ENCODE measurements at regions not wholly inside any gene's neighbourhood (a gene's known extent, or its start where the extent isn't known, plus 50 kb on each side); places are given as distances from the start of the nearest gene placed in this dataset.
A peak's percentile ranks its signal among the peaks of the same experiment; 100 is the strongest.

GRCh38 chr4:31538877-31539276 is 818.7 kb downstream of the PCDH7 start:
- Mint-ChIP-seq H3K9me3 (peaks cover 5 to 9% of the 10 kb centered on the region in 2 experiments; a peak in 3 of 5 replicates), H3K4me3 (no peak overlapping the region), H3K27me3 (ENCODE audit: low read depth) (no peaks in the 10 kb centered on the region), H3K36me3 (ENCODE audit: insufficient read depth in 1 of 3, low read depth in 3 of 3) (peaks cover 0 to 4% (median 3%) of the 10 kb centered on the region in 3 experiments; a peak in 2 of 7 replicates), H3K27ac (peak overlapping the region in 1 of 3 experiments; percentile 91; a peak in 2 of 7 replicates), H3K4me1 (peaks cover 9% of the 10 kb centered on the region in 2 experiments; a peak in 3 of 4 replicates)
- Histone ChIP-seq H2BK12ac (ENCODE audit: insufficient read length, low read depth, low read length) (no peak overlapping the region), H2BK120ac (ENCODE audit: low read depth, low read length, poor library complexity, severe bottlenecking) (no peak overlapping the region), H3K9ac (ENCODE audit: extremely low read depth, insufficient read length, low read length) (no peak overlapping the region), H3K23me2 (ENCODE audit: insufficient read length, low read depth, low read length, poor library complexity, severe bottlenecking) (no peaks in the 10 kb centered on the region), H3K14ac (ENCODE audit: insufficient read depth, low read length) (no peak overlapping the region), H3K9me3 (ENCODE audit: control insufficient read depth, low read depth, low read length) (no peaks in the 10 kb centered on the region), H3K27me3 (ENCODE audit: insufficient read depth, low read length) (no peaks in the 10 kb centered on the region), H4K91ac (ENCODE audit: insufficient read length, low read depth, low read length) (no peak overlapping the region), H3K4me2 (ENCODE audit: insufficient read depth, insufficient read length, low read length) (no peak overlapping the region), H2AFZ (ENCODE audit: low read length) (no peak overlapping the region), H4K20me1 (ENCODE audit: control insufficient read depth, insufficient read depth, insufficient read length) (no peaks in the 10 kb centered on the region), H3K27ac (ENCODE audit: insufficient read length, low read depth, low read length) (no peak overlapping the region), H3K4me1 (ENCODE audit: insufficient read depth, low read length) (peaks cover 3% of the 10 kb centered on the region; the same call in 1 of the 2 replicates), H2BK5ac (ENCODE audit: insufficient read length, low read length) (no peak overlapping the region), H3K79me2 (ENCODE audit: insufficient read depth, low read length) (no peaks in the 10 kb centered on the region), H2BK20ac (ENCODE audit: low read depth, low read length, poor library complexity, severe bottlenecking) (no peak overlapping the region), H3K79me1 (ENCODE audit: insufficient read depth, low read depth, low read length, poor library complexity, severe bottlenecking) (no peaks in the 10 kb centered on the region), H2AK5ac (ENCODE audit: insufficient read length, low read length) (no peak overlapping the region), H2BK15ac (ENCODE audit: low read depth, low read length) (no peak overlapping the region), H4K5ac (ENCODE audit: insufficient read length, low read depth, low read length) (no peak overlapping the region), H3K56ac (ENCODE audit: insufficient read length, low read depth, low read length) (no peak overlapping the region), H3T11ph (ENCODE audit: low read length) (no peak overlapping the region), H3K18ac (ENCODE audit: insufficient read length, low read depth, low read length) (no peak overlapping the region), H3K23ac (ENCODE audit: insufficient read length, low read depth, low read length) (no peak overlapping the region), H3K4ac (ENCODE audit: low read depth, low read length) (no peak overlapping the region), H4K8ac (replicated peaks; ENCODE audit: insufficient read length, low read depth, low read length) (no peak overlapping the region)
- no peak for DNase-seq
- TF ChIP-seq CTCF (conservative IDR thresholded peaks at IDR 0.05): peak; percentile 40

Data from H9 (cell line).